HUES6 (cell line): ENCODE measurements at regions not wholly inside any gene's neighbourhood (a gene's known extent, or its start where the extent isn't known, plus 50 kb on each side); places are given as distances from the start of the nearest gene placed in this dataset.
"Not testable (repeated sequence)": the region's sequence is repeated elsewhere in the genome, so short reads cannot be mapped to it uniquely, and the experiment has no call there.

Experiments
- H3K27ac ChIP-seq: 2 replicates; pipeline ENCODE4 v1.7.0; 2013; ENCODE audit warnings: low read depth, mild to moderate bottlenecking, low read length, inconsistent platforms
- H3K27me3 ChIP-seq: 2 replicates; pipeline ENCODE4 v1.6.1; 2013; ENCODE audit warnings: low read length; ENCODE audit not compliant: control insufficient read depth, insufficient read depth
- H3K36me3 ChIP-seq: 2 replicates; pipeline ENCODE4 v1.6.1; 2013; ENCODE audit warnings: low read length; ENCODE audit not compliant: control insufficient read depth, insufficient read depth
- H3K4me1 ChIP-seq: 2 replicates; pipeline ENCODE4 v1.6.1; 2013; ENCODE audit warnings: low read length; ENCODE audit not compliant: control insufficient read depth, insufficient read depth
- H3K4me3 ChIP-seq: 2 replicates; pipeline ENCODE4 v1.5.1; 2013; ENCODE audit warnings: low read depth, low read length
- H3K9ac ChIP-seq: one replicate; pipeline ENCODE4 v1.6.1; 2013; ENCODE audit warnings: mild to moderate bottlenecking, low read length
- H3K9me3 ChIP-seq: 2 replicates; pipeline ENCODE4 v1.6.1; 2013; ENCODE audit warnings: low read depth, low read length; ENCODE audit not compliant: control insufficient read depth, insufficient read depth

DNA sequence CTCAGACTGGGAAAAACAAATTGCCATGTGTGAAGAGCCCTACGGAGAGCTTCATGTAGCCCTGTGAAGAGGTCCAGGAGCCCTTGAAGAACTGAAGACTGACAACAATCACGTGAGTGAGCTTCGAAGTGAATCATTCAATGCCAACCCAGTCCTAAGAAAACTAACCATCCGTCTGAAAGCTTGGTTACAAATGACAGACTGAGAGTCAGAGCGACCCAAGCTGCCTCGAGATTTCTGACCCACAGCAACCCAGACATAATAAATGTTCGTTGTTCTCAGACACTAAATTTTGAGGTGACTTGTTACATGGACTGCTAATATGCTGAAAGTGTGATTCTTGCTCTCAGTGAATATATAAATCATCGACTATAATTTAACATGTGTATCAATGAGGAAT lies 987.2 kb upstream of the ROBO1 start:
- H3K4me3 ChIP-seq, result no peak overlapping the region
- H3K27ac ChIP-seq, result no peak overlapping the region
- no peaks in the 10 kb centered on the region for H3K27me3 ChIP-seq
- H3K36me3 ChIP-seq, result no peaks in the 10 kb centered on the region
- H3K9me3 ChIP-seq, result no peaks in the 10 kb centered on the region
- peaks cover 25% of the 10 kb centered on the region for H3K4me1 ChIP-seq
- H3K9ac ChIP-seq, result no peak overlapping the region

GRCh38 chr3:80753021-80753420 lies 985.2 kb upstream of the ROBO1 start:
- no peak overlapping the region for H3K27ac ChIP-seq
- H3K9me3 ChIP-seq, result no peaks in the 10 kb centered on the region
- H3K27me3 ChIP-seq, result no peaks in the 10 kb centered on the region
- no peaks in the 10 kb centered on the region for H3K36me3 ChIP-seq
- H3K9ac ChIP-seq, result no peak overlapping the region
- no peak overlapping the region for H3K4me3 ChIP-seq
- H3K4me1 ChIP-seq, result peaks cover 25% of the 10 kb centered on the region

DNA sequence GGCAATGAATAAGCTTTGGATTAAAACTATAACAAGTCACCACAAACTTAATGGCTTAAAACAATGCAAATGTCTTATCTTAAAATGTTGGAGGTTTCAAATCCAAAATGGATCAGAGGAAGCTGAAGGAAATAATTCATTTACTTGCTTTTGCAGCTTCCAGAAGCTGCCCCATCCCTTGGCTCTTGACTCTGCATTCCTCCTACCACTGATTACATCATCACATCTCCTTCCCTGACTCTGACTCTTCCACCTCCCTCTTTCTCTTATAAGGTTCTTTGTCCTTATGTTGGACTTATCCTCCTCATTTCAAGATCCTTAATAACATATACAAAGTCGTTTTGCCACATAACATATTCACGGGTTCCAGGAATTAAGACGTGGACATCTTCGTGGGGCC lies 982.8 kb upstream of the ROBO1 start:
- Histone ChIP-seq H3K36me3 (no peaks in the 10 kb centered on the region), H3K9ac (no peak overlapping the region), H3K4me1 (peaks cover 25% of the 10 kb centered on the region), H3K27me3 (no peaks in the 10 kb centered on the region), H3K4me3 (no peak overlapping the region), H3K27ac (no peak overlapping the region), H3K9me3 (no peaks in the 10 kb centered on the region)

DNA sequence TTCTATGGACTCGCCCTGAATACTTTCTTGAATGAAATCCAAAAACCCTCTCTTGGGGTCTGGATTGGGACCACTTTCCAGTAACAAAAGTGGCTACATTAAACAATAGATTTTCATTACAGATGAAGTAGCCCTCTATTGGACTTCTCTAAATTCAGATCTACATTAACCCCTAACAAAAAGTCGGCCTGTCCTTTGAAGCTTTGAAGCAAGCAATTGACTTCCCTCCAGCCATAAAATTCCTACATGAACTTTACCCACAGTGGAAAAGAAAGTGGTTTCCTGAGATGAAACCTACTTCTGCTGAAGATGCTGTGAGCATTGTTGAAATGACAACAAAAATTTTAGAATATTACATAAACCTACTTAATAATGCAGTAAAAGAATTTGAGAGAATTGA lies 967.1 kb upstream of the ROBO1 start:
- Histone ChIP-seq H3K4me3 (no peak overlapping the region), H3K9ac (no peak overlapping the region), H3K9me3 (no peaks in the 10 kb centered on the region), H3K4me1 (no peaks in the 10 kb centered on the region), H3K36me3 (no peaks in the 10 kb centered on the region), H3K27ac (no peak overlapping the region), H3K27me3 (no peaks in the 10 kb centered on the region)

GRCh38 chr3:80734483-80734882 lies 966.7 kb upstream of the ROBO1 start:
- no peak overlapping the region for H3K4me3 ChIP-seq

GRCh38 chr3:80733522-80734176 lies 965.9 kb upstream of the ROBO1 start:
- no peaks in the 10 kb centered on the region for H3K27me3 ChIP-seq
- no peak overlapping the region for H3K27ac ChIP-seq
- H3K4me1 ChIP-seq, result no peaks in the 10 kb centered on the region
- H3K4me3 ChIP-seq, result no peak overlapping the region
- H3K36me3 ChIP-seq, result no peaks in the 10 kb centered on the region
- no peak overlapping the region for H3K9ac ChIP-seq
- no peaks in the 10 kb centered on the region for H3K9me3 ChIP-seq

More at GRCh38 chr3:80734483-80734882, 966.7 kb upstream of the ROBO1 start:
- H3K36me3 ChIP-seq, result no peaks in the 10 kb centered on the region
- H3K4me1 ChIP-seq, result no peaks in the 10 kb centered on the region
- H3K9me3 ChIP-seq, result no peaks in the 10 kb centered on the region
- no peaks in the 10 kb centered on the region for H3K27me3 ChIP-seq
- no peak overlapping the region for H3K9ac ChIP-seq
- H3K27ac ChIP-seq, result no peak overlapping the region

- not testable (repeated sequence) for H3K9me3 ChIP-seq, H3K27me3 ChIP-seq, H3K27ac ChIP-seq, H3K4me1 ChIP-seq, H3K9ac ChIP-seq, H3K4me3 ChIP-seq, H3K36me3 ChIP-seq
These were observed 959.8 kb upstream of the ROBO1 start for GRCh38 chr3:80727561-80727960.

DNA sequence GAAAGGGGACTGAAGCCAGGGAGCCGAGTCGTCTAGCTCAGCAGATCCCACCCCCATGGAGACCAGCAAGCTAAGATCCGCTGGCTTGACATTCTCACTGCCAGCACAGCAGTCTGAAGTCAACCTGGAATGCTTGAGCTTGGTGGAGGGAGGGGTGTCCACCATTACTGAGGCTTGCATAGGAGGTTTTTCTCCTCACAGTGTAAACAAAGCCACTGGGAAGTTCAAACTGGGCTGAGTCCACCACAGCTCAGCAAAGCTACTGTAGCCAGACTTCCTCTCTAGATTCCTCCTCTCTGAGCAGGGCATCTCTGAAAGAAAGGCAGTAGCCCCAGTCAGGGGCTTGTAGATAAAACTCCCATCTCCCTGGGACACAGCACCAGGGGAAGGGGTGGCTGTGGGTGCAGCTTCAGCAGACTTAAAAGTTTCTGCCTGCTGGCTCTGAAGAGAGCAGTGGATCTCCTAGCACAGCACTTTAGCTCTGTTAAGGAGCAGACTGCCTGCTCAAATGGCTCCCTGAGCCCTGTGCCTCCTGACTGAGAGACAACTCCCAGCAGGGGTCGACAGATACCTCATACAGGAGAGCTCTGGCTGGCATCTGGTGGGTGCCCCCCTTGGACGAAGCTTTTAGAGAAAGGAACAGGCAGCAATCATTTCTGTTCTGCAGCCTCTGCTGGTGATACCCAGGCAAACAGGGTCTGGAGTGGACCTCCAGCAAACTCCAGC lies 942.0 kb upstream of the ROBO1 start:
- not testable (repeated sequence) for H3K27ac ChIP-seq, H3K4me1 ChIP-seq, H3K9ac ChIP-seq, H3K27me3 ChIP-seq, H3K36me3 ChIP-seq, H3K4me3 ChIP-seq
- peaks cover 27% of the 10 kb centered on the region for H3K9me3 ChIP-seq

DNA sequence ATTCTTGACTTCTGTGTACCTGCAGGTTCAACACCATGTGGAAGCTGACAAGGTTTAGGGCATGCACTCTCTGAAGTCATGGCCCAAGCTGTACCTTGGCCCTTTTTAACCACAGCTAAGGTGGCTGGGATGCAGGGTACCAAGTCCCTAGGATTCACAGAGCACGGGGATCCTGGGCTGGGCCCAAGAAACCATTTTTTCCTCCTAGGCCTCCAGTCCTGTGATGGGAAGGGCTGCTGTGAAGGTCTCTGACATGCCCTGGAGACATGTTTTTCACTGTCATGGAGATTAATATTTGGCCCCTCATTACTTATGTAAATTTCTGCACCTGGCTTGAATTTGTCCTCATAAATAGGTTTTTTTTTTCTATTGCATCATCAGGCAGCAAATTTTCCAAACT lies 937.5 kb upstream of the ROBO1 start:
- H3K4me3 ChIP-seq, result no peak overlapping the region
- H3K36me3 ChIP-seq, result no peaks in the 10 kb centered on the region
- no peak overlapping the region for H3K9ac ChIP-seq

DNA sequence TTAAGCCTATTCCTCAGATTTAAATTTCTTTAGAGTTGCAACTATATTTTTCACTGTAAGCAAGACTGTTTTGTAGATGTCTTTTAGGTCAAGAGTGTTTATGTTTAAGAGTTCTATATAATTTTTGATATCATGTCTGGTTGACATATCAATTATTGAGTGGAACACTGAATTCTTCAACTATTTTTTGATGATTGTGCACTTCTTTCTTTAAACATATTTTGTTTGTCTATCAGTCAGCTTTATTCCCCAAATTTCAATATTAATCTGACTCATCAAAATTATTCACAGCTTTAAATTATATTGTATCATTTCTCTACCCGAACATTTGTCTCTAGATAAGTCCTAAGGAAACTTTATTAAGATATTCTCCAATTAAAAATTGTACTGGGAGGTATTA lies 933.6 kb upstream of the ROBO1 start:
- H3K27me3 ChIP-seq, result no peaks in the 10 kb centered on the region
- H3K9ac ChIP-seq, result no peak overlapping the region
- peaks cover 24% of the 10 kb centered on the region for H3K9me3 ChIP-seq
- no peaks in the 10 kb centered on the region for H3K4me1 ChIP-seq
- no peak overlapping the region for H3K27ac ChIP-seq
- no peaks in the 10 kb centered on the region for H3K36me3 ChIP-seq
- H3K4me3 ChIP-seq, result no peak overlapping the region

More for the DNA sequence above, 937.5 kb upstream of the ROBO1 start:
- Histone ChIP-seq H3K27ac (no peak overlapping the region), H3K4me1 (no peaks in the 10 kb centered on the region), H3K27me3 (no peaks in the 10 kb centered on the region), H3K9me3 (peaks cover 34% of the 10 kb centered on the region)

GRCh38 chr3:80697291-80697690 lies 929.5 kb upstream of the ROBO1 start:
- Histone ChIP-seq H3K9me3 (no peaks in the 10 kb centered on the region), H3K4me3 (no peak overlapping the region), H3K27me3 (no peaks in the 10 kb centered on the region), H3K9ac (no peak overlapping the region), H3K27ac (no peak overlapping the region), H3K4me1 (no peaks in the 10 kb centered on the region), H3K36me3 (no peaks in the 10 kb centered on the region)
